GM12891 (cell line): ENCODE measurements at regions not wholly inside any gene's neighbourhood (a gene's known extent, or its start where the extent isn't known, plus 50 kb on each side); places are given as distances from the start of the nearest gene placed in this dataset.

Source experiments
- POLR2A ChIP-seq: IDR thresholded peaks from 2 replicates; pipeline ENCODE4 v1.6.1; 2011; ENCODE audit warnings: low read depth, low read length, control low read depth
- POLR2AphosphoS5 ChIP-seq: IDR thresholded peaks from 2 replicates; pipeline ENCODE4 v1.6.1; 2011; ENCODE audit warnings: low read depth, low read length, control low read depth
- POU2F2 ChIP-seq: IDR thresholded peaks from 2 replicates; pipeline ENCODE4 v1.6.1; 2011; ENCODE audit warnings: low read depth, mild to moderate bottlenecking, control low read depth, low read length, moderate library complexity
- SPI1 ChIP-seq: IDR thresholded peaks from 2 replicates; pipeline ENCODE4 v1.6.1; 2011; ENCODE audit warnings: low read depth, low read length, control low read depth
- TAF1 ChIP-seq: IDR thresholded peaks from 2 replicates; pipeline ENCODE4 v1.6.1; 2011; ENCODE audit warnings: low read depth, low read length, control low read depth

GRCh38 chr7:68438811-68439210, 1159.5 kb upstream of the AUTS2 start:
- no peak for TF ChIP-seq POLR2A
- TF ChIP-seq POLR2AphosphoS5: no peak
- no peak for TF ChIP-seq TAF1
- TF ChIP-seq SPI1: no peak
- TF ChIP-seq POU2F2: no peak
